AG09319 (cell line): ENCODE measurements at regions not wholly inside any gene's neighbourhood (a gene's known extent, or its start where the extent isn't known, plus 50 kb on each side); places are given as distances from the start of the nearest gene placed in this dataset.

Experiments
- DNase-seq: peaks from one replicate; pipeline ENCODE4 v3.0.0-alpha.2; 2010; ENCODE audit warnings: low read depth; ENCODE audit errors: extremely low read depth
- CTCF ChIP-seq: IDR thresholded peaks from 2 replicates; pipeline ENCODE4 v1.5.1; 2011; ENCODE audit warnings: low read depth, mild to moderate bottlenecking, inconsistent platforms, low read length, moderate library complexity

DNA sequence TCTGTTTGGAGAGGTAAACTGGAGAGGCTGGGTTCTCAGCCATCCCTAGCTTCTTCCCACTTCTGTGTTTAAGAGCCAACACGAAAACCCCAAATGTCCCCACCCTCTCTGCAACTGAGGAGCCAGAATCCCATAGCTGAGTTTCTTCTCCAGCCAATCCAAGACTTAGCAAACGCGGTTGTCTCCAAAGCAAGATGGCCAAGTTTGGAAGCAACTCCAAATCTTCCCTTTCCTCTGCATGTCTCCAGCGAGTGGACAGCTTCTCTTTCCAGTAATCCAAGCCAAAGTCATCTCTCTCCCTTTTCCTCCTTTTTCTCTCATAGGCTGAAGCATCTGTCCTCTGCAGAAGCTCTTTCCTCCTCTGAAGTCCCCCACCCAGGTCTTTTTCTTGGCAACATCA is 539.2 kb downstream of the MIAT start:
- DNase-seq = no peak
- TF ChIP-seq CTCF = no peak

DNA sequence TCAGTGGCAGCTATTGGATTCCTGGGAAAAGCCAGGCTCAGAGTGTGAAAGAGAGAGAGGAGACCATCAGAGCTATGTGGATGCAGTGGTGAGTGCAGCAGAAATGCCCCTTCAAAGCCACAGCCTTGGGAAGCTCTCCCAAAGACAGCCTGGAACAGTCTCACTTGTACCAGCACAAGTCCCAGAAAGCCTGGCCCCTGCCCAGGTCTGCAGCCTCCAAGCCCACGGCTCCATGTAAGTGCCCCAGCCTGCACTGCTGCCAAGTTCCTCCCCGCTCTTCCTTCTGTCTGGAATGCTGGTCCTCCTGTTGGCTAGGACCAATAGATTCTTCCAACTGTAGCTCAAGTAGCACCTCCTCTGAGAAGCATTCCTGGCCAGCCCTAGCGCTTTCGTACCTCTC is 539.7 kb downstream of the MIAT start:
- no peak for DNase-seq
- TF ChIP-seq CTCF = no peak

DNA sequence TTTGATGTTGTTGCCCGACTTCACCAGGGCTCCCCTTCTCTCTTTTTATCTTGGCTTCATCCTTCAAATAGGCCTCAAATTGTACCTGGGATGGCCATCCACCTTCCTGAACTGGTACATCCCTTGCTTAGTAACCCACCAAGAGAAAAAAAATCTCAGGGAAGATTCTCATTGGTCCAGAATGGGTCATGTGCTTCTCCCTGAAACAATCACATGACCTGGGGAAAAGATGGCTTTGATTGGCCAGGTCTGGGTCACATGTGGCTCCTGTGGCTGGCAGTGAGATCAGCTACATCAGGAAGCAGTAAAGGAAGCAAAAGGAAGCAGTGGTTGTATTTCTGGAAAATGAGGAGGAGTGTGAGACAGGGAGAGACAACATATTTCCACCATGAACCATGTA is 540.2 kb downstream of the MIAT start:
- no peak for TF ChIP-seq CTCF
- no peak for DNase-seq

- DNase-seq = no peak
- TF ChIP-seq CTCF = no peak
These were observed 541.2 kb downstream of the MIAT start for GRCh38 chr22:27198518-27199035.

- TF ChIP-seq CTCF = no peak
- DNase-seq = no peak
These were observed 542.0 kb downstream of the MIAT start for GRCh38 chr22:27199354-27199753.

DNA sequence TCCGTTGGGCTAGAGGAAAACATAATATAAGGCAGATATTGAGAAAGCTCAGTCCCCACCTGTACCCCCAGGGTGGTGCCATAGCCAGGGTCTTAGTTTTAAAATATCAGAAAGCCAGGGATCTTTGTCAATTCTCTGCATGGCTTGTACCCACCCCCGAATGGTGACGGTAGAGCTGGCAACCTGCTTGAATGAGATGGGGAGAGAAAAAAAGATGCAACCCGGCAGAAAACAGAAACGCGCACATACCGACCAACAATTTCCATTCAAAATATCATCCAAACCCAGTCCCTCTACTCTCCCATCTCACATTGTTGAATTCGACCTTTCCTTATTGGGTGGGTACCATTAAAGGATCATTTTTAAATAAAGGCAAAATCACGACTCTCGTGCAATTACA is 543.9 kb downstream of the MIAT start:
- no peak for DNase-seq

GRCh38 chr22:27201741-27202140 is 544.4 kb downstream of the MIAT start:
- no peak for TF ChIP-seq CTCF
- no peak for DNase-seq

More for the DNA sequence above, 543.9 kb downstream of the MIAT start:
- TF ChIP-seq CTCF = no peak

DNA sequence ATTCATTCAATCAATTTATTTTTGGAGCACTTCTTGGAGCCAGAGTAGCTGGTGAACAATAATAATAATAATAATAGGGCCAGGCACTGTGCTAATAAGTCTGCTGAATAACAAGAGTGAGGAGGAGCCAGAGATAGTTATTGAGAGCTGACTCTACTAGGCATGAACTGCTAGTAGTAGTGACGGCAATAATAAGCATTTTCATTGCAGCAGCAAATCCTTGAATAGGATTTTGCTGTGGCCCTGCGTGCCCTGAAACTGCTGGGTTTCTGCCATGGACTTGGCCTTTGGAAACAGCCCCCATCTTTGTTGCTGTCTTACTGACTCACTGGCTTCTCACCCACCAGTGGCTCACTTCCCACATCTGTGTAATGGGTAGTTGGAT is 545.9 kb downstream of the MIAT start:
- no peak for DNase-seq
- TF ChIP-seq CTCF = no peak
